ENCODE measurements at regions not wholly inside any gene's neighbourhood (a gene's known extent, or its start where the extent isn't known, plus 50 kb on each side); places are given as distances from the start of the nearest gene placed in this dataset.

DNA sequence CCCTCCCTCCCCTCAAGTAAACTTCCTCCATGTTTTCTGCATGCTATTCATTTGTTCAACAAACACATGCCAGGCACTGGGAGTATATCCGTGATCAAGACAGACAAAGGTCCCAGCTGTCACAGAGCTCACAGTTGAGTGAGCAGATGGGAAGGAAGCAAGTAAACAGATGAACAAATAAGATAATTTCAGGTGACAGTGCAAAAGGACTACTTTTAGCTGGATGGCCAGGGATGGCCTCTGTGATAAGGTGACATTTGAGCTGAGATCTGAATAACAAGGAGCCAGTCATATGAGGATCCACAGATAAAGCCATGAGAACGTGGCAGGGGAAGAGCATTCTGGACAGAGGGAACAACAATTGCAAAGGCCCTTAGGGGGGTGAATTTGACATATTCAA, 121.7 kb upstream of the RAD23B start:
- TF ChIP-seq GATA1 (IDR thresholded peaks at IDR 0.05; ENCODE audit: low read depth, low read length) (no peak), POLR2A (IDR thresholded peaks at IDR 0.05; ENCODE audit: low read length) (no peak)
- DNase-seq: no peak

DNA sequence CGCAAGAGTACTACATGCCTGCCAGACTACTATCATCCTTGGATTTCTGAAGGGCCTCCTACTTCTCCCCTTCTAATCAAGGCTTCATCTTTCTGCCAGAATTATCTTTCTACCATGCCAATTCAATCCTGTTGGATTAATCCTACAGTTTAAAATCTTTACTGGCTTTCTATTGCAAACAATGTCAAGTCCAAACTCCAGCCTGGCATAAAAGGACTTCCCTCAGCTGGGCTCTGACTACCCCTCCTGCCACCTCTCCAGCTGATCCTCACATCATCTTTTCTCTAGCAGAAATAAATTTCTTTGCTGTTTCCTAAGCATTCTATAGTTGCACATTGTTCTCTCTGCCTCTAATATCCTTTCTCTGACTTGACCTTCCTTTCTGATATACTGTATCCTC, 119.7 kb upstream of the RAD23B start:
- TF ChIP-seq GATA1 (IDR thresholded peaks at IDR 0.05; ENCODE audit: low read depth, low read length) (no peak), POLR2A (IDR thresholded peaks at IDR 0.05; ENCODE audit: low read length) (no peak)
- DNase-seq: no peak

DNA sequence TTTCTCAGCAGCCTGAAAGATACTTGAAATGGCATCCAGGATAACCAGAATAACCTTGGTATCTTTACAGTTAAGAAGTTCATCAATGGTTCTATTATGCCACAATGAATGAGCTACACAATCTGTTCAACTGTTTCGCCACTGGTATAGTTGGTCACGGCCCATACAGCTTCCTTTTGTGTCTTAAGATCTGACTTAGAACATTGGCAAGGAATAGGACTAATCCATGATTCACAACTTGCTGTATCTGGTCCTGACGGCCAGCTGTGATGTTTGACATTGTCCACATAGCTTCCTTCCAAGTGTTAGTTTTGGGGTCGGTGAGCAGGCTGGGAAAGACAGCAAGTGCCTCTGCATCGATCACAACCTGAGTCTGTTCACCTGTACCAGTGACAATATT, 113.3 kb upstream of the RAD23B start:
- no peak for TF ChIP-seq POLR2A (IDR thresholded peaks at IDR 0.05; ENCODE audit: low read length)
- no peak for TF ChIP-seq GATA1 (IDR thresholded peaks at IDR 0.05; ENCODE audit: low read depth, low read length)
- no peak for DNase-seq

DNA sequence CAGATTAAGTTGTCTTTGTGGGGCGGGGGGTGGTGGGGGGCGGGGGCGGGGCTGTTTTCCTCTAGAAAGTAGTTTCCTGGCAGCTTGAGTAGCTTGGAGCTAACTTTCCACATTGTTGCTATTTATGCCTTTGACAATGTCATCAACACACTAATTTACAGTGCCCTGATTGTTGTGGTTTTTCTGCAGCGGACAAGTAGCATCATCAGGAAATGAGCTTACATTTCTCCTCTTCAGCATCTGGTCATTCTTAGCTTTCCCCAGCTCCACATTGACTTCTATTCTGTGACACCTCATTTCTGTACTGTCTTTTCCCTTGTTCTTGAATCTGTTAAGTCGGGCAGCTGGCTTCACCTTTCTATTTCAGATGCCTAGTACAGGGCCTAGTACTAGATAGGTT, 112.3 kb upstream of the RAD23B start:
- TF ChIP-seq POLR2A (IDR thresholded peaks at IDR 0.05; ENCODE audit: low read length) (no peak), GATA1 (IDR thresholded peaks at IDR 0.05; ENCODE audit: low read depth, low read length) (no peak)
- DNase-seq: no peak

DNA sequence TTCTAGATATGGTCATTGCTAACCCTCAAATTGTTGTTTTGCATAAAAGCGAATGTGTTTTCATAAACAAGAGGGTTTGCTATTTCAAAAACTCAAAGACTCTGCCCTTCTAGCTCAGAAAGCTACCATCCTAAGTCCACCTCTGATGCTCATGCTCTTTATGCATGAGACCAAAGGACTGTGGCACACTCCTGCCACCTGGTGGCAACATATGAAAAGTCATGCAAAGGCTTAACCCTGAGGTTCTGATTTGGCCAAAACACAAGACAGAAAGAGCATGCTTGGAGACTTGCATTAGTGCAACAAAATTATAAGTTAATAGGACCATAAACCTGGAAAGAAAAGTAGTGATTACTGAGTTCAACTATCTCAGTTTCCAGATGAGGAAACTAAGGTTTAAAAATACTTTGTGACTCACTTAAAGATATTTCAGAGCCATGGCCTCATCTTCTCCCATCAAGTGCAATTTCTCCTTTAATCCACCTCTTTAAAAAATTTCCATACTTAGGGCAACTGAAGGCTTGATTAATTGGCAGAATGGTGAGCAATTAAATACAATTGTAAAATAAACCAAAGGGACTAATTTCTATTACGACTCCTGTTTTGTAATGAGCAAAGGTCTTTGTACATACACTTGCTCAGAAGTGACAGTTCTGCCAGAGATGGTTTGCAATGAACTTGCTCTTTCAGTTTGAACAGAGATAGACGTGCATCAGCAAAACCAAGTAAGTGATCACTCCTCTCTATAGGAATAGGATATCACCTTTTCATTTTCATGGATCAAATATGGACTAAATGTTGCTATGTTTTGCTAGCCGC, 110.7 kb upstream of the RAD23B start:
- no peak for TF ChIP-seq POLR2A (IDR thresholded peaks at IDR 0.05; ENCODE audit: low read length)
- TF ChIP-seq GATA1 (IDR thresholded peaks at IDR 0.05; ENCODE audit: low read depth, low read length): no peak
- peak; percentile 55 to 77 for DNase-seq

DNA sequence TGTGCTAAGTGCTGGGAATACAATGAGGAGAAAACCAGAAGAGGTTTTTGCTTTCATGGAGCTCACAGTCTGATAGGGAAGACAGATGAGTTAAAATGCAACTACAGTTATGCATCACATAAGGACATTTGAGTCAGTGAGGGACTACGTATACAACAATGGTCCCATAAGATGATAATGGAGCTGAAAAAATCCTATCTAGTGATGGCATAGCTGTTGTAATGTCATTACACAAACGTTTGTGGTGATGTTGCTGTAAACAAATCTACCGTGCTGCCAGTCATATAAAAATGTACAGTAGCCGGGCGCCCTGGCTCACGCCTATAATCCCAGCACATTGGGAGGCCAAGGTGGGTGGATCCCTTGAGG, 110.1 kb upstream of the RAD23B start:
- no peak for DNase-seq
- TF ChIP-seq POLR2A (IDR thresholded peaks at IDR 0.05; ENCODE audit: low read length): no peak
- no peak for TF ChIP-seq GATA1 (IDR thresholded peaks at IDR 0.05; ENCODE audit: low read depth, low read length)

DNA sequence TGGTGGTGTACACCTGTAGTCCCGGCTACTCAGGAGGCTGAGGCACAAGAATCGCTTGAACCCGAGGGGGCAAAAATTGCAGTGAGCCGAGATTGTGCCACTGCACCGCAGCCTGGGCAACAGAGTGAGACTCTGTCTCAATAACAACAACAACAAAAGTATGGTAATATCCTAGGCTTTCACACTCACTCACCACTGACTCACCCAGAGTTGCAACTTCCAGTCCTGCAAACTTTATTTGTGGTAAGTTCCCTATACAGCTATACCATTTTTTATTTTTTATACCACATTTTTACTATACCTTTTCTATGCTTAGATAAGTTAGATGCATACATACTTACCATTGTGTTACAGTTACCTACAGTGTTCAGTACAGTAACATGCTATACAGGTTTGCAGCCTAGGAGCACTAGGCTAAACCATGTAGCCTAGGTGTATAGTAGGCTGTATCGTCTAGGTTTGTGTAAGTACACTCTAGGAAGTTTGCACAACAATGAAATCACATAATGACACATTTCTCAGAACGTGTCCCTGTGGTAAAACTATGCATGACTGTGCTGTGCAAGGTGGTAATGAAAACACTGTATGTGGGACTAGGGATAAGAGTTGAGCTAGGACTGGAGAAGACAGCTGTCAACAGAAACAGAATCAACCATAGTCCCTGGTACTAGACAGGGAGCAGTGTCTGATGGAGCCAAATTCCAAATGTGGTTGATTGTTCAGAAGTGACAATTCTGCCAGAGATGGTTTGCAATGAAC, 109.5 kb upstream of the RAD23B start:
- TF ChIP-seq POLR2A (IDR thresholded peaks at IDR 0.05; ENCODE audit: low read length): no peak
- no peak for TF ChIP-seq GATA1 (IDR thresholded peaks at IDR 0.05; ENCODE audit: low read depth, low read length)
- DNase-seq: no peak

DNA sequence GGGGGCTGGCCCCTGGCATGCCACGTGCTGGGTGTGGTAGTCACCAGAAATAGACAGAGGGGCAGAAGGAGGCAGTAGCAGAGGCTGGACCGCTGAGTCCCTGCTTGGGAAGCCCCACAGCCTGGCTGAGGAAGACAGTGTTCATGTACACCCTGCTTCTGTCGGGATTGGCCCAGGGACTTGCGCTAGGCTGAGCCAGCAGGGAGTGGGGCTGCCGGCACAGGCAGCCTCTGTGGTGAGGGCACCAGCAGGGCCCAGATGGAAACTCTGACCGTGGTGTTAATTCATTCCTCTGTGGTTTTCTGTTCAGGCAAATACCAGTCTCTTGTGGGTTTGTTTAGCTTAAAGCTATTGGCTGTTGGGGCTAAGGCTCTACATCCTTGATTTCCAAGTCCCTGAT, 108.6 kb upstream of the RAD23B start:
- DNase-seq: no peak

DNA sequence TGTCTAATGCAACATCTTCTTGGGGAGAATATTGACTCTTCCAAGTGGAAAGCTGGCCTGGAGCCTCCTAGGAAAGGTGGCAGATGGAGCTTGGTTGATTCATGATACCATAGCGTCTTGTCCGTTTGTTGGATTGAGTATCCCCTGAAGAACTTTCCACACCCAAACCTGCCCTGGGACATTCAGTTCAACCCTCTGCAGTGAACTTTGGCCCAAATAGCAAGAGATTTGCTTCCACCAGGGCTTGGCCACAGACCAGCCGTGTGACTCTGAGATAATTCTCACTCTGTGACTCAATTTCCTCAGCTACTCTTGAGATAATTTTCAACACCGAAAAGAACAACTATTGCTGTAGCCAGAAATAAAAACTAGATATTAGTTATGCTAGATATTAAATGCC, 108.0 kb upstream of the RAD23B start:
- TF ChIP-seq POLR2A (IDR thresholded peaks at IDR 0.05; ENCODE audit: low read length): no peak
- TF ChIP-seq GATA1 (IDR thresholded peaks at IDR 0.05; ENCODE audit: low read depth, low read length): no peak
- no peak for DNase-seq

More for the DNA sequence above, 108.6 kb upstream of the RAD23B start:
- TF ChIP-seq GATA1 (IDR thresholded peaks at IDR 0.05; ENCODE audit: low read depth, low read length) (no peak), POLR2A (IDR thresholded peaks at IDR 0.05; ENCODE audit: low read length) (no peak)

DNA sequence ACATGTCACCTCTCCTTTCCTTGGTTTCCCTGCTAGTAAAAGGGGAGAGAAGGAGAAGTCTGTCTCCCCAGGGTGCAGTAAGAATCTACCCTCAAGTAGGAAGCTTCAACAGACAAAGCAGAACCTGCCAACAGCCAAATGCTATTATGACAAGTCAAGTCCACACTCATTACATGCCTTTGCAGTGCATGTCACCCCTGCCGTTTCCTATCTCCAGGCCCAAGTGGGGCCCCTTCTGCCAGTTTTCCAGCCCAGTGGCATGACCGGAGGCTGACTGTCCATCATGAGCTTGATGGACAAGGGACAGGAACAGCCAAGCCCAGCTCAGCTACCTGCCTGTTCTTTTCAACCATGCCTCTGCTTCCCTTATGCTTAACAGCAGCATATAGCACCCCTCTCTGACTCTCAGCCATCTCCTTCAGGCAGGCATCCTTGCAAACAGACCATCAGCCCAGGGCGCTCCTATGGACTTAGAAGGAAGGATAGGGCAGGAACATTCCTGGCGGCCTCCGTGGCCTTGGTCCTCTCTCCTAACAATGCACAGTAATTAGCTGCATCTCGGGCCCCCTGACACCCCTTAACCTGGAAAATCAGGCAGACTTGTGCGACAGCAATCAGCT, 107.2 kb upstream of the RAD23B start:
- no peak for DNase-seq
- no peak for TF ChIP-seq POLR2A (IDR thresholded peaks at IDR 0.05; ENCODE audit: low read length)

DNA sequence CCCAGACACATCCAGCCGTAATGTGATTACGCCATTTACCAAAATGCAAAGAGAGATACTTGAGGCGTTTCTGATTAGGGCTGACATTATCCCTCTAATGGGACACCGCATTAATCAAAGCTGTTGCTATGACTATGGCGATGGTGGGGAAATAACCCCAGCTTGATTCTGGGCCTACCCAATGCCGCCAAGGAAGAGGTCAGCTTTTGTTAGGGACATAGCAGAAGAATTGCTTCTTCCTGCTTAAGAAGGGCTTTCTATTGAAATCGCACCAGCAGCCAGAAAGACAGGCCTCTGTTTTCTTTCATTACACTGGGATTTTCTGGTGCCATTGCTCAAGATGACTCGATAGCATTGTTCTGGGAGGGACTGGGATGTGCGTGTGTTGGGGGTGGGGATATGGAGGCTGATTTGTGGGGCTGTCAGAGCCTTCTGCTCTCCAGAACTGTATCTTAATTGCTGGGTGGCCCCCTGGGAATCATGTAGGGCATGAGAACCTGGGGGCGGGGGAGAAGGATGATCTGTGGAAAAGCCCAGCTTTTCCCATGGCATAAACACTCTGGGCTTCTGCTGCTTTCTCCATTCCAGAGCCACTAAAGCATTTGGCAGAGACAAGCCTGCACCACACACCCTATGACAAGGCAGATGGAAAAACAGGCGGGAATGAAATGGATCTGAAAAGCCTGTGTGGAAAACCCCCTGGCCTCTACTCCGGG, 106.5 kb upstream of the RAD23B start:
- TF ChIP-seq POLR2A (IDR thresholded peaks at IDR 0.05; ENCODE audit: low read length): no peak
- TF ChIP-seq GATA1 (IDR thresholded peaks at IDR 0.05; ENCODE audit: low read depth, low read length): no peak
- DNase-seq: no peak

DNA sequence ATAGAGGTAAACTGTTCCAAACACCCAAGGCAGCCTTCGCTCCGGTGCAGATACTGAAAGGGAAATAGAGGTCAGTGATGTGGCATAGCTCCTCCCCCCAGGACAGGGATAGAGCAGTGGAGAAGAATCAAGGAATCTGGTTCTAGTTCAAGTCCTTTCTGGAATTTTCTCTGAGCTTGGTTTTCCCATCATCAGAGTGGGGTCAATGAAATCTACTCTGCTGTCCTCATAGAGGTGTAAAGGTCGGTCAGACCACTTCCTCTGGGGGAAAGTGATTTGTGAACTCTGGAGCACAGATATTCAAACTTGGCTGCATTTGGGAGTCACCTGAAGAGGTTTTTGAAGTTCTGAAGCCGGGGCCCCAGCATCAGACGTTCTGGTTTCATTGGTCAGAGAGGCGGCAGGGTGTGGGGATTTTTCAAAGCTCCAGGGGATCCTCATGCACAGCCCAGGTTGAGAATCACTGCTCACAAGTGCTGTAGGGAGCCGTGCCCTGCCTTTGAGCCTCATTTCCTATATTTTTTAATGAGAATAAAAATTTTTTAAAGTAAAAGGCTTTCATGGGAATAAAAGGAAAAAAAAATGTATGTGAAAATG, 105.7 kb upstream of the RAD23B start:
- TF ChIP-seq GATA1 (IDR thresholded peaks at IDR 0.05; ENCODE audit: low read depth, low read length) (no peak), POLR2A (IDR thresholded peaks at IDR 0.05; ENCODE audit: low read length) (no peak)
- DNase-seq: no peak

DNA sequence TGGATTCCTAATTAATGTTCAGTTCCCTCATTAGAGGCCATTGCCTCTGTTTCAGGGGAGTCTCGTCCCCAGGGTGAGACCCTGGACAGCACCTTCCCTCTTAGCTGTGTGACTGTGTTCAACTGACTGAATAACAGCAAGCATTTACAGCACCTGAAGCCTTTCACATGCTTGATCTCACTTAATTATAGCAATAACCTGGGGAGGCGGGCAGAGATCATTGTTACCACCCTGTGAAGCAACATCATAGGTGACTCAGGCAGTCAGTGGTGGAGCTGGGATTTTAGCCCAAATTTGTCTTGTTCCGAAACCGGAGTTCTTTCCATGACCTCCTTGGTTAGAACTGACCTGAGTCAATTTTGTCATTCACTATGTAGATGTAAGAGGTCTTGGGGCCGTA, 105.2 kb upstream of the RAD23B start:
- no peak for DNase-seq
- no peak for TF ChIP-seq POLR2A (IDR thresholded peaks at IDR 0.05; ENCODE audit: low read length)
- TF ChIP-seq GATA1 (IDR thresholded peaks at IDR 0.05; ENCODE audit: low read depth, low read length): no peak

DNA sequence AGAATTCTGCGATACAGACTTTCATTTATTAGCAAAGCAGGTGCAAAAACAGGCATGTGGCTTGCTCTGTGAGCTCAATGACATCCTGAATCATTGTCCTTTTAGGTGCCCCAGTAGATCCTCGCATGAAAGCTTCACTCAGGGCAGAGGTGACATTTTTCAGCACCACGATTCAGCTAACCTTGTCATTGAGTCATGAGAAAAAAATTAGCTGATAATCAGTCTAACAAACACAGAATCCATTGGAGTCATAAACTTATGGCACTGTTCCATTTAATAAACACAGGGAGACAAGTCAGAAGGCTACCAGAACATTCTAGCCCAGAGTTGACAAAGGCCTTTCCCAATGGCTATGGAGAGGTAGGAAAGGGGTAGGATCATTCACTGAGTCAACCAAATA, 104.8 kb upstream of the RAD23B start:
- DNase-seq: no peak
- TF ChIP-seq POLR2A (IDR thresholded peaks at IDR 0.05; ENCODE audit: low read length): no peak
- TF ChIP-seq GATA1 (IDR thresholded peaks at IDR 0.05; ENCODE audit: low read depth, low read length): no peak
